ENCODE measurements at regions not wholly inside any gene's neighbourhood (a gene's known extent, or its start where the extent isn't known, plus 50 kb on each side); places are given as distances from the start of the nearest gene placed in this dataset.

- TF ChIP-seq MYC (IDR thresholded peaks at IDR 0.05; ENCODE audit: low read depth, low read length) = no peak
- TF ChIP-seq, protein P1, sequence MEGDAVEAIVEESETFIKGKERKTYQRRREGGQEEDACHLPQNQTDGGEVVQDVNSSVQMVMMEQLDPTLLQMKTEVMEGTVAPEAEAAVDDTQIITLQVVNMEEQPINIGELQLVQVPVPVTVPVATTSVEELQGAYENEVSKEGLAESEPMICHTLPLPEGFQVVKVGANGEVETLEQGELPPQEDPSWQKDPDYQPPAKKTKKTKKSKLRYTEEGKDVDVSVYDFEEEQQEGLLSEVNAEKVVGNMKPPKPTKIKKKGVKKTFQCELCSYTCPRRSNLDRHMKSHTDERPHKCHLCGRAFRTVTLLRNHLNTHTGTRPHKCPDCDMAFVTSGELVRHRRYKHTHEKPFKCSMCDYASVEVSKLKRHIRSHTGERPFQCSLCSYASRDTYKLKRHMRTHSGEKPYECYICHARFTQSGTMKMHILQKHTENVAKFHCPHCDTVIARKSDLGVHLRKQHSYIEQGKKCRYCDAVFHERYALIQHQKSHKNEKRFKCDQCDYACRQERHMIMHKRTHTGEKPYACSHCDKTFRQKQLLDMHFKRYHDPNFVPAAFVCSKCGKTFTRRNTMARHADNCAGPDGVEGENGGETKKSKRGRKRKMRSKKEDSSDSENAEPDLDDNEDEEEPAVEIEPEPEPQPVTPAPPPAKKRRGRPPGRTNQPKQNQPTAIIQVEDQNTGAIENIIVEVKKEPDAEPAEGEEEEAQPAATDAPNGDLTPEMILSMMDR (IDR thresholded peaks at IDR 0.05; ENCODE audit: low read depth, low read length) = no peak
- H3K4me3 ChIP-seq (ENCODE audit: low read depth, low read length) = no peak overlapping the region
- DNase-seq (ENCODE audit: low read depth) = no peak
Observed at GRCh38 chr3:18159681-18160080, 265.5 kb downstream of the SATB1 start.

DNA sequence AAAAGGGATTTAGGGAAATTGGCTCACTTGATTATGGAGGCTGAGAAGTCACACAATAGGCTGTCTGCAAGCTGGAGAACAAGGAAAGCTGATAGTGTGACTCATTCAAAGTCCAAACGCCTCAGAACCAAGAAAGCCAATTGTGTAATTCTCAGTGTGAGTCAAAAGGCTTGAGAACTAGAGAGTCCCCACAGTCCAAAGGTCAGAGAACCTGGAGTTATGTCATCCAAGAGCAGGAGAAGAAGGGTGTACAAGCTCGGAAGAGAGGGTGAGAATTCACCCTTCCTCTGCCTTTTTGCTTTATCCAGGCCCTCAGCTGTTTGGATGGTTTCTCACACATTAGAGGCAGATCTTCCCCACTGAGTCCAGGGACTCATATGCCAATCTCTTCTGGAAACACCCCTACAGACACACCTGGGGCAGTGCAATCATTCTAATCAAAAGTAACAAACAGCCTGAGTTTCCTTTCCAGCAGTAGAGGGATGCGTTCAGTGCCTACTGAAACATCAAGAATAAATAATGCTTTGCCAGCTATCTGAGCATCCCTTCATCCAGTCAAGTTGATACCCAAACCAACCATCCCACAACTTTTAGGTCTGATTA, 271.5 kb downstream of the SATB1 start:
- TF ChIP-seq POLR2A (IDR thresholded peaks at IDR 0.05; ENCODE audit: extremely low read depth, insufficient read length) (no peak), MYC (IDR thresholded peaks at IDR 0.05; ENCODE audit: low read depth, low read length) (no peak), MAX (IDR thresholded peaks at IDR 0.05; ENCODE audit: low read depth, low read length) (no peak)
- TF ChIP-seq, protein P1 (IDR thresholded peaks at IDR 0.05; ENCODE audit: low read depth, low read length) = no peak
- peak; percentile 58 for DNase-seq (ENCODE audit: low read depth)
- H3K4me3 ChIP-seq (ENCODE audit: low read depth, low read length) = no peak overlapping the region

- no peak overlapping the region for H3K4me3 ChIP-seq (ENCODE audit: low read depth, low read length)
- no peak for TF ChIP-seq POLR2A (IDR thresholded peaks at IDR 0.05; ENCODE audit: extremely low read depth, insufficient read length)
- no peak for TF ChIP-seq MAX (IDR thresholded peaks at IDR 0.05; ENCODE audit: low read depth, low read length)
- TF ChIP-seq, protein P1 (IDR thresholded peaks at IDR 0.05; ENCODE audit: low read depth, low read length) = no peak
- no peak for TF ChIP-seq MYC (IDR thresholded peaks at IDR 0.05; ENCODE audit: low read depth, low read length)
- no peak for DNase-seq (ENCODE audit: low read depth)
Observed at GRCh38 chr3:18151199-18151598, 273.9 kb downstream of the SATB1 start.

GRCh38 chr3:18149935-18150334, 275.2 kb downstream of the SATB1 start:
- TF ChIP-seq MYC (IDR thresholded peaks at IDR 0.05; ENCODE audit: low read depth, low read length) (no peak), POLR2A (IDR thresholded peaks at IDR 0.05; ENCODE audit: extremely low read depth, insufficient read length) (no peak), MAX (IDR thresholded peaks at IDR 0.05; ENCODE audit: low read depth, low read length) (no peak)
- TF ChIP-seq, protein P1 (IDR thresholded peaks at IDR 0.05; ENCODE audit: low read depth, low read length) = no peak
- no peak overlapping the region for H3K4me3 ChIP-seq (ENCODE audit: low read depth, low read length)
- no peak for DNase-seq (ENCODE audit: low read depth)

DNA sequence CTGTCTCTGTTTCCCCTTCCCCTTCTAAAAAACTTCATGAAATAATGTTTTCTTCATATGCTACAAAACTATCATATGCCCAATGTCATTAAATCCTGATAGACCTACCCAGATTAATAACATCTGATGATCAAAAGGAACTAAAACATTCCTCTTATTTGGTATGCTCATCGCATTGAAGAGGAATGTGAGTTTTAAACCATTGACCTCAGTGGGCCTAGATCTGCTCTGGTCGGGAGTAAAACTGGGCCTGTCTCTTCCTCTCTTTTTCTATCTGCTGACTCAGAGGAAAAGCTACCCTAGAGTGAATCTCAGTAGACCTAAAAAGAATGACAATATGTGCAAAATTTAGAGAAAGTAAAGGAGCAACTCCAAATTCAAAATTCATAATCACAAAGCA, 275.8 kb downstream of the SATB1 start:
- TF ChIP-seq MAX (IDR thresholded peaks at IDR 0.05; ENCODE audit: low read depth, low read length) (no peak), POLR2A (IDR thresholded peaks at IDR 0.05; ENCODE audit: extremely low read depth, insufficient read length) (no peak), MYC (IDR thresholded peaks at IDR 0.05; ENCODE audit: low read depth, low read length) (no peak)
- TF ChIP-seq, protein P1 (IDR thresholded peaks at IDR 0.05; ENCODE audit: low read depth, low read length) = no peak
- no peak for DNase-seq (ENCODE audit: low read depth)
- H3K4me3 ChIP-seq (ENCODE audit: low read depth, low read length) = no peak overlapping the region

GRCh38 chr3:18144571-18144970, 280.6 kb downstream of the SATB1 start:
- TF ChIP-seq MAX (IDR thresholded peaks at IDR 0.05; ENCODE audit: low read depth, low read length) (no peak), POLR2A (IDR thresholded peaks at IDR 0.05; ENCODE audit: extremely low read depth, insufficient read length) (no peak), MYC (IDR thresholded peaks at IDR 0.05; ENCODE audit: low read depth, low read length) (no peak)
- TF ChIP-seq, protein P1 (IDR thresholded peaks at IDR 0.05; ENCODE audit: low read depth, low read length) = no peak
- DNase-seq (ENCODE audit: low read depth) = no peak
- H3K4me3 ChIP-seq (ENCODE audit: low read depth, low read length) = no peak overlapping the region

Data from NB4 (cell line).